OCI-LY1 (cell line): ENCODE measurements at regions not wholly inside any gene's neighbourhood (a gene's known extent, or its start where the extent isn't known, plus 50 kb on each side); places are given as distances from the start of the nearest gene placed in this dataset.

Source experiments
- H2AFZ ChIP-seq: fragments of 200-600 bp; sonication (generic), shearing (Covaris generic); 2 replicates; pipeline ENCODE4 v1.6.0; 2014; ENCODE audit warnings: antibody characterized with exemption, mild to moderate bottlenecking, low read length
- H3F3A ChIP-seq: fragments of 200-600 bp; sonication (generic), shearing (Covaris generic); 2 replicates; pipeline ENCODE4 v1.6.0; 2014; ENCODE audit warnings: mild to moderate bottlenecking, antibody characterized with exemption, low read length, moderate library complexity; ENCODE audit not compliant: insufficient read depth
- H3K27ac ChIP-seq: fragments of 200-600 bp; sonication (generic); 2 replicates; pipeline ENCODE4 v1.5.1; 2014; ENCODE audit warnings: low read length, mixed run types, mild to moderate bottlenecking, low read depth; ENCODE audit not compliant: poor library complexity, severe bottlenecking
- H3K27me3 ChIP-seq: fragments of 200-600 bp; sonication (generic); 2 replicates; pipeline ENCODE4 v1.6.0; 2014; ENCODE audit warnings: antibody characterized with exemption, mild to moderate bottlenecking, low read length, moderate library complexity; ENCODE audit not compliant: insufficient read depth
- H3K36me3 ChIP-seq: fragments of 200-600 bp; sonication (generic); 2 replicates; pipeline ENCODE4 v1.6.1; 2014; ENCODE audit warnings: mild to moderate bottlenecking, antibody characterized with exemption, low read length, moderate library complexity, mixed read lengths; ENCODE audit not compliant: insufficient read depth
- H3K4me1 ChIP-seq: fragments of 200-600 bp; sonication (generic); 2 replicates; pipeline ENCODE4 v1.5.1; 2014; ENCODE audit warnings: mild to moderate bottlenecking, low read length, moderate library complexity; ENCODE audit not compliant: insufficient read depth, severe bottlenecking
- H3K4me2 ChIP-seq: fragments of 200-600 bp; sonication (generic), shearing (Covaris generic); 2 replicates; pipeline ENCODE4 v1.6.1; 2014; ENCODE audit warnings: low read length
- H3K4me3 ChIP-seq: fragments of 200-600 bp; sonication (generic); 2 replicates; pipeline ENCODE4 v1.5.1; 2014; ENCODE audit warnings: low read length, low read depth, mild to moderate bottlenecking, mixed read lengths; ENCODE audit not compliant: poor library complexity, severe bottlenecking
- H3K79me2 ChIP-seq: fragments of 200-600 bp; shearing (Covaris generic); 2 replicates; pipeline ENCODE4 v1.6.1; 2016; ENCODE audit warnings: mixed run types, low read length, mixed read lengths; ENCODE audit not compliant: insufficient read depth
- H3K9ac ChIP-seq: fragments of 200-600 bp; sonication (generic), shearing (Covaris generic); 2 replicates; pipeline ENCODE4 v1.6.1; 2014; ENCODE audit warnings: mild to moderate bottlenecking, low read length, mixed read lengths
- H3K9me2 ChIP-seq: fragments of 200-600 bp; sonication (generic), shearing (Covaris generic); 2 replicates; pipeline ENCODE4 v1.6.1; 2014; ENCODE audit warnings: low read depth, mild to moderate bottlenecking, low read length, mixed read lengths
- H3K9me3 ChIP-seq: fragments of 200-600 bp; shearing (Covaris generic); 2 replicates; pipeline ENCODE4 v1.6.1; 2014; ENCODE audit warnings: low read length, mixed read lengths
- H4K20me1 ChIP-seq: fragments of 200-600 bp; sonication (generic), shearing (Covaris generic); 2 replicates; pipeline ENCODE4 v1.6.0; 2016; ENCODE audit warnings: mild to moderate bottlenecking, low read length; ENCODE audit not compliant: insufficient read depth
- EZH2 ChIP-seq: fragments of 200-600 bp; sonication (generic), shearing (Covaris generic); IDR thresholded peaks from 2 replicates; pipeline ENCODE4 v1.8.0; 2017; ENCODE audit warnings: borderline replicate concordance, mixed run types, mild to moderate bottlenecking, antibody characterized with exemption, low read length, moderate library complexity, mixed read lengths
- TF ChIP-seq, protein P1 (sequence below): fragments of 200-600 bp; sonication (generic), shearing (Covaris generic); IDR thresholded peaks from 2 replicates; pipeline ENCODE4 v1.5.1; 2017; ENCODE audit warnings: mild to moderate bottlenecking, antibody characterized with exemption, low read length, moderate library complexity, mixed read lengths

GRCh38 chr21:19181604-19182140 lies 778.1 kb upstream of the TMPRSS15 start:
- no peak overlapping the region for H3K4me3 ChIP-seq
- H3K36me3 ChIP-seq, result no peaks in the 10 kb centered on the region
- no peak overlapping the region for H2AFZ ChIP-seq
- no peaks in the 10 kb centered on the region for H3K4me1 ChIP-seq
- H3F3A ChIP-seq, result no peaks in the 10 kb centered on the region
- no peaks in the 10 kb centered on the region for H4K20me1 ChIP-seq
- TF ChIP-seq, protein P1, sequence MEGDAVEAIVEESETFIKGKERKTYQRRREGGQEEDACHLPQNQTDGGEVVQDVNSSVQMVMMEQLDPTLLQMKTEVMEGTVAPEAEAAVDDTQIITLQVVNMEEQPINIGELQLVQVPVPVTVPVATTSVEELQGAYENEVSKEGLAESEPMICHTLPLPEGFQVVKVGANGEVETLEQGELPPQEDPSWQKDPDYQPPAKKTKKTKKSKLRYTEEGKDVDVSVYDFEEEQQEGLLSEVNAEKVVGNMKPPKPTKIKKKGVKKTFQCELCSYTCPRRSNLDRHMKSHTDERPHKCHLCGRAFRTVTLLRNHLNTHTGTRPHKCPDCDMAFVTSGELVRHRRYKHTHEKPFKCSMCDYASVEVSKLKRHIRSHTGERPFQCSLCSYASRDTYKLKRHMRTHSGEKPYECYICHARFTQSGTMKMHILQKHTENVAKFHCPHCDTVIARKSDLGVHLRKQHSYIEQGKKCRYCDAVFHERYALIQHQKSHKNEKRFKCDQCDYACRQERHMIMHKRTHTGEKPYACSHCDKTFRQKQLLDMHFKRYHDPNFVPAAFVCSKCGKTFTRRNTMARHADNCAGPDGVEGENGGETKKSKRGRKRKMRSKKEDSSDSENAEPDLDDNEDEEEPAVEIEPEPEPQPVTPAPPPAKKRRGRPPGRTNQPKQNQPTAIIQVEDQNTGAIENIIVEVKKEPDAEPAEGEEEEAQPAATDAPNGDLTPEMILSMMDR, result no peak
- no peak for TF ChIP-seq EZH2
- no peaks in the 10 kb centered on the region for H3K27me3 ChIP-seq
- H3K9ac ChIP-seq, result no peak overlapping the region
- H3K9me2 ChIP-seq, result no peaks in the 10 kb centered on the region
- H3K4me2 ChIP-seq, result no peak overlapping the region
- H3K79me2 ChIP-seq, result no peaks in the 10 kb centered on the region
- no peak overlapping the region for H3K27ac ChIP-seq
- no peaks in the 10 kb centered on the region for H3K9me3 ChIP-seq

DNA sequence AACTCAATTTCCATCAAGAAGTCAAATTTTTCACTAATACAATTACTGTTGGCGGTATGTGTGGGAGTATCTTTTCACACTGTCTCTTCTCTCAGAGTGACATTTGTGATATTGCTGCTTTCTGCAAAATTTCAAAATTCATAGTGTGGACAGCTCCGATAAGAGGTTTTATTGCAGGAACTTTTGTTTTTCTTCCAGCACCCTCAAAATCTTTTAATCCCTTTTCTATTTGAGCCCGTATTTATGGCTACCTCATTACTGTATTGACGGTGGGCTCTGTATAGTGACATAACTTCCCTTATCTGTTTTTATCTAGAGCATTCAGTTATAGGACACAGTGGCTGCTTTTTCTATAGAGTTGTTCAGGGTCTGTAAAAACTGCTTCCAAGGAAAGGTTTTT lies 794.4 kb upstream of the TMPRSS15 start:
- H4K20me1 ChIP-seq, result no peaks in the 10 kb centered on the region
- H3K4me2 ChIP-seq, result no peak overlapping the region
- H3K79me2 ChIP-seq, result no peaks in the 10 kb centered on the region
- no peaks in the 10 kb centered on the region for H3K36me3 ChIP-seq
- H3F3A ChIP-seq, result no peaks in the 10 kb centered on the region
- H3K4me3 ChIP-seq, result no peak overlapping the region
- H3K4me1 ChIP-seq, result peaks cover 8% of the 10 kb centered on the region
- no peak for TF ChIP-seq EZH2
- TF ChIP-seq, protein P1, result no peak
- H3K9me3 ChIP-seq, result no peaks in the 10 kb centered on the region
- H3K27ac ChIP-seq, result no peak overlapping the region
- H3K27me3 ChIP-seq, result no peaks in the 10 kb centered on the region
- H3K9ac ChIP-seq, result no peak overlapping the region
- no peaks in the 10 kb centered on the region for H3K9me2 ChIP-seq
- H2AFZ ChIP-seq, result no peak overlapping the region

- peaks cover 8% of the 10 kb centered on the region for H3K4me1 ChIP-seq
- H3K9ac ChIP-seq, result no peak overlapping the region
- H3K9me2 ChIP-seq, result no peaks in the 10 kb centered on the region
- no peaks in the 10 kb centered on the region for H3K79me2 ChIP-seq
- no peak overlapping the region for H3K4me3 ChIP-seq
- no peak for TF ChIP-seq EZH2
- TF ChIP-seq, protein P1, result no peak
- no peak overlapping the region for H3K4me2 ChIP-seq
- H3F3A ChIP-seq, result no peaks in the 10 kb centered on the region
- no peaks in the 10 kb centered on the region for H3K9me3 ChIP-seq
- H3K27ac ChIP-seq, result no peak overlapping the region
- no peak overlapping the region for H2AFZ ChIP-seq
- H3K27me3 ChIP-seq, result no peaks in the 10 kb centered on the region
- no peaks in the 10 kb centered on the region for H3K36me3 ChIP-seq
- H4K20me1 ChIP-seq, result no peaks in the 10 kb centered on the region
These were observed 795.2 kb upstream of the TMPRSS15 start for GRCh38 chr21:19198801-19199200.
